Smooth muscle cell (in vitro differentiated cells): ENCODE measurements at regions not wholly inside any gene's neighbourhood (a gene's known extent, or its start where the extent isn't known, plus 50 kb on each side); places are given as distances from the start of the nearest gene placed in this dataset.

Experiments used
- DNase-seq: peaks from one replicate; lab custom pipeline; 2025; ENCODE audit not compliant: unreplicated experiment; lab: John Stamatoyannopoulos, UW
- H2AFZ ChIP-seq: fragments of 200-600 bp; sonication (generic); 2 replicates; pipeline ENCODE4 v1.6.0; 2016; ENCODE audit warnings: antibody characterized with exemption, low read depth, mild to moderate bottlenecking
- H3F3A ChIP-seq: fragments of 200-600 bp; sonication (generic); 2 replicates; pipeline ENCODE4 v1.6.0; 2017; ENCODE audit warnings: antibody characterized with exemption, low read depth
- H3K27ac ChIP-seq: fragments of 200-600 bp; sonication (generic); 2 replicates; pipeline ENCODE4 v1.5.1; 2016; ENCODE audit warnings: low read depth, mild to moderate bottlenecking
- H3K27me3 ChIP-seq: fragments of 200-600 bp; sonication (generic); 2 replicates; pipeline ENCODE4 v1.6.1; 2016; ENCODE audit warnings: low read depth, mild to moderate bottlenecking
- H3K36me3 ChIP-seq: fragments of 200-600 bp; sonication (generic); 2 replicates; pipeline ENCODE4 v1.5.1; 2016; ENCODE audit warnings: low read depth
- H3K4me1 ChIP-seq: fragments of 200-600 bp; sonication (generic); 2 replicates; pipeline ENCODE4 v1.5.1; 2016; ENCODE audit warnings: low read depth
- H3K4me2 ChIP-seq: fragments of 200-600 bp; sonication (generic); 2 replicates; pipeline ENCODE4 v1.6.0; 2016; ENCODE audit warnings: mild to moderate bottlenecking
- H3K4me3 ChIP-seq: fragments of 200-600 bp; sonication (generic); 2 replicates; pipeline ENCODE4 v1.5.1; 2016; ENCODE audit warnings: mild to moderate bottlenecking
- H3K79me2 ChIP-seq: fragments of 200-600 bp; sonication (generic); 2 replicates; pipeline ENCODE4 v1.6.0; 2016; ENCODE audit warnings: low read depth, mild to moderate bottlenecking
- H3K9ac ChIP-seq: fragments of 200-600 bp; sonication (generic); 2 replicates; pipeline ENCODE4 v1.6.0; 2016; ENCODE audit warnings: low read depth
- H3K9me3 ChIP-seq: fragments of 200-600 bp; sonication (generic); replicated peaks from 2 replicates; pipeline ENCODE4 v1.5.1; 2016; ENCODE audit warnings: low read depth
- H4K20me1 ChIP-seq: fragments of 200-600 bp; sonication (generic); 2 replicates; pipeline ENCODE4 v1.6.0; 2016; ENCODE audit warnings: low read depth
- WGBS: methylation state at CpG from one replicate; pipeline ENCODE4 v1.1.7; 2016; ENCODE audit warnings: low lambda C conversion rate; 5-methylcytosine and 5-hydroxymethylcytosine counted together
- TF ChIP-seq, protein P1 (sequence below): fragments of 200-600 bp; sonication (generic); IDR thresholded peaks from 2 replicates; pipeline ENCODE4 v1.5.1; 2017; ENCODE audit warnings: borderline replicate concordance, mild to moderate bottlenecking, antibody characterized with exemption; ENCODE audit not compliant: insufficient read depth, poor library complexity, severe bottlenecking

DNA sequence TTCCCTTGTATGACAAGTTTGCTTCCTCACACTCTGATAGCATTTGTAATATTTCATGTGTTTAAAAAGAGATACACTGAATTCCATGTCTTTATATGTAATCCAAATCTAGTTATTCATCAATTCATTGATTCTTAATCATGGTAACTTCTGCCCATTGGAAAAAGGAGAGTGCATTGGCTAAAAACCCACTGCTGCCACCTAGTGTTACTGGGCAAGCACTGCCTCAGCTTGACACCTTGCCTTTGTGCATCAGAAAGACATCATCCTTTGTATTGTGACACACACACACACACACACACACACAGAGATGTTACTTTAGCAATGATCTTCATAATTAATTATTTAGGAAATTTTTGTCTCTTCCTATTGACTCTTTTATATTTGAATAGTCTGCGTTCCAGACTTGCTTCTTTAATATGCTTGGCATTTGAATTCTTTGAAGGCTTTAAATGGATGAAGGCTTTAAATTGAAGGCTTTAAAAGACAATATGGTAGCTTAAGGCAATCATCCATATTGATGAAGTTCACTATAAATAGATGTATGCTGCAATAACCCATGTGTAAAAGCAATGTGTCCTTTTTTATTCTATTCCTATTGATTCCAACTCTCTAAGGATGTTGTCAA, 414.2 kb upstream of the CHST9 start:
- Histone ChIP-seq H3K36me3 (no peaks in the 10 kb centered on the region), H3K4me1 (peaks cover under 1% of the 10 kb centered on the region), H4K20me1 (no peaks in the 10 kb centered on the region), H3K9ac (no peak overlapping the region), H3K27me3 (no peaks in the 10 kb centered on the region), H3K27ac (no peak overlapping the region), H3K9me3 (no peaks in the 10 kb centered on the region), H2AFZ (no peak overlapping the region), H3K79me2 (no peaks in the 10 kb centered on the region), H3K4me2 (no peak overlapping the region), H3F3A (no peaks in the 10 kb centered on the region), H3K4me3 (no peak overlapping the region)
- 50% methylated on average over 1 of the region's 1 CpG for WGBS
- TF ChIP-seq, protein P1, sequence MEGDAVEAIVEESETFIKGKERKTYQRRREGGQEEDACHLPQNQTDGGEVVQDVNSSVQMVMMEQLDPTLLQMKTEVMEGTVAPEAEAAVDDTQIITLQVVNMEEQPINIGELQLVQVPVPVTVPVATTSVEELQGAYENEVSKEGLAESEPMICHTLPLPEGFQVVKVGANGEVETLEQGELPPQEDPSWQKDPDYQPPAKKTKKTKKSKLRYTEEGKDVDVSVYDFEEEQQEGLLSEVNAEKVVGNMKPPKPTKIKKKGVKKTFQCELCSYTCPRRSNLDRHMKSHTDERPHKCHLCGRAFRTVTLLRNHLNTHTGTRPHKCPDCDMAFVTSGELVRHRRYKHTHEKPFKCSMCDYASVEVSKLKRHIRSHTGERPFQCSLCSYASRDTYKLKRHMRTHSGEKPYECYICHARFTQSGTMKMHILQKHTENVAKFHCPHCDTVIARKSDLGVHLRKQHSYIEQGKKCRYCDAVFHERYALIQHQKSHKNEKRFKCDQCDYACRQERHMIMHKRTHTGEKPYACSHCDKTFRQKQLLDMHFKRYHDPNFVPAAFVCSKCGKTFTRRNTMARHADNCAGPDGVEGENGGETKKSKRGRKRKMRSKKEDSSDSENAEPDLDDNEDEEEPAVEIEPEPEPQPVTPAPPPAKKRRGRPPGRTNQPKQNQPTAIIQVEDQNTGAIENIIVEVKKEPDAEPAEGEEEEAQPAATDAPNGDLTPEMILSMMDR: peak; percentile 95
- DNase-seq: no peak

DNA sequence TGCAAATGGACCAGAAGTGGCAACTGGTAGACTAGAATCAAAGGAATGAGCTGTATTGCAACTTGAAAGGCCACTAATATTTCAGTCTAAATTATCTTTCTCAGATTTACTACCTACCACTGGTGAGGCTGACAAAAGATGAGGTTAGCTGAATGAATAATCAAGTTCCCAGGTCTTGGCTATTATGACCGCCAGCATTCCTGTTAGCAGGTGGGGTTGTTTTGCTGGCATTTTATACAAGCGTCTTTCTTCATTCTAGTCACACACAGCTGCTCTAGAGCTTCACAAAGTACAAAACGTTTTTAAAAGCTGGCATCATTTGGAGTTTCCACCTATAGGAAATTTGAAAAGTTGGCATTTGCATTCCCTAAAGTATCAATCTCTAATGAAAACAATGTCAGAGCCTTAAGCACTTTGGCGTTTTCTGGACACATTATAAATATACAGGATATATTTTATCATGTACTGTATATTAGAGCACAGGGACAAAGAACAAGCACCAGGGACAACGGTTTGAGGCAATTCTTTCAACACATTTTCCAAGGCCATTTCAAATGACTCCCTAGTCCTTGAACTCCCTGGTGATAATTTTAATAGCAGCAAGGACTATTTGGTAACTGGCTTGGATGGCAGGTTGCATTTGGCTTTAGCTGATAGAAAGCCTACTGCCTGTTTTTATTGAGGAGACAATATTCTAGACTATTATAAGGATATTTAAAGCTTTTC, 410.2 kb upstream of the CHST9 start:
- Histone ChIP-seq H3K9me3 (no peaks in the 10 kb centered on the region), H3F3A (no peaks in the 10 kb centered on the region), H3K4me2 (no peak overlapping the region), H3K79me2 (no peaks in the 10 kb centered on the region), H3K27me3 (no peaks in the 10 kb centered on the region), H3K9ac (no peak overlapping the region), H3K4me1 (no peaks in the 10 kb centered on the region), H2AFZ (no peak overlapping the region), H3K27ac (no peak overlapping the region), H4K20me1 (no peaks in the 10 kb centered on the region), H3K36me3 (no peaks in the 10 kb centered on the region), H3K4me3 (no peak overlapping the region)
- DNase-seq: no peak
- WGBS: 86% methylated on average over 5 of the region's 5 CpGs
- TF ChIP-seq, protein P1: no peak

DNA sequence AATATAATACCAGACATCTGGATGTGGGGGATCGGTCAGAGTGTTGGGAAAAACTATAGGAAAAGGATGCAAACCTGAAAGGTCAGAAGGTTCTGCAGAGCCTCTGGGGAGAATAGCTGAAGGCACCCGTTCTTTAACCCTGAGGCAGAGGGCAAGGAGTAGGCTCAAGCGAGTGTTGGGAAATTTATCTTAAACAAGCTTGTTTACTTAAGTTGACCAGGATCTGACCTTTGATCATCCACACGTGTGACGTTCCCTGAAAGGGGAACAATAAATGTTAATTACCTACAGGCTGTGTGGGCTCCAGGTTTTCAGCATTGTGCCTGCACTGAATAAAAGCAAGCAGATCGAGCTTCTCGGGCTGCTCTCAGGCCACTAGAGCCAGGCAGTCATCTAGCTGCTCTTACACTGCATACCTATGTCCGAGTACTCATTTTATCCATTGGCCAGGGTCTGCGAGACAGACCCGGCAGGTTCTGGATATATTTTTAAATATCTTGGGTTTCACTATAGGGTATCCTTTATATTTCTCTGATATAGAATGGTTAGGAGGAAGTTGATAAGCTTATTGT, 400.6 kb upstream of the CHST9 start:
- TF ChIP-seq, protein P1: no peak
- H3K4me3 ChIP-seq: peak overlapping the region; percentile 0
- no peaks in the 10 kb centered on the region for H3K27me3 ChIP-seq
- H3K9me3 ChIP-seq: peaks cover 7% of the 10 kb centered on the region
- no peak overlapping the region for H3K9ac ChIP-seq
- H4K20me1 ChIP-seq: no peaks in the 10 kb centered on the region
- no peaks in the 10 kb centered on the region for H3K36me3 ChIP-seq
- no peaks in the 10 kb centered on the region for H3F3A ChIP-seq
- no peak overlapping the region for H2AFZ ChIP-seq
- H3K4me1 ChIP-seq: no peaks in the 10 kb centered on the region
- no peaks in the 10 kb centered on the region for H3K79me2 ChIP-seq
- no peak overlapping the region for H3K27ac ChIP-seq
- WGBS: 72% methylated on average over 10 of the region's 10 CpGs
- H3K4me2 ChIP-seq: no peak overlapping the region
- no peak for DNase-seq
